ENCODE measurements at regions not wholly inside any gene's neighbourhood (a gene's known extent, or its start where the extent isn't known, plus 50 kb on each side); places are given as distances from the start of the nearest gene placed in this dataset.

- H3K9me3 ChIP-seq, result no peaks in the 10 kb centered on the region
- 77 to 80% methylated on average over 4 of the region's 4 CpGs for WGBS, 2 donors
- no peak for DNase-seq
- no peaks in the 10 kb centered on the region for H3K27me3 ChIP-seq
- H3K27ac ChIP-seq, result no peak overlapping the region
- peaks cover 0 to 17% (median 8%) of the 10 kb centered on the region in 4 donors for H3K4me1 ChIP-seq
- TF ChIP-seq POLR2A (IDR thresholded peaks at IDR 0.05) (no peak), POLR2AphosphoS5 (IDR thresholded peaks at IDR 0.05) (no peak), EP300 (IDR thresholded peaks at IDR 0.05) (no peak)
- TF ChIP-seq, protein P1, sequence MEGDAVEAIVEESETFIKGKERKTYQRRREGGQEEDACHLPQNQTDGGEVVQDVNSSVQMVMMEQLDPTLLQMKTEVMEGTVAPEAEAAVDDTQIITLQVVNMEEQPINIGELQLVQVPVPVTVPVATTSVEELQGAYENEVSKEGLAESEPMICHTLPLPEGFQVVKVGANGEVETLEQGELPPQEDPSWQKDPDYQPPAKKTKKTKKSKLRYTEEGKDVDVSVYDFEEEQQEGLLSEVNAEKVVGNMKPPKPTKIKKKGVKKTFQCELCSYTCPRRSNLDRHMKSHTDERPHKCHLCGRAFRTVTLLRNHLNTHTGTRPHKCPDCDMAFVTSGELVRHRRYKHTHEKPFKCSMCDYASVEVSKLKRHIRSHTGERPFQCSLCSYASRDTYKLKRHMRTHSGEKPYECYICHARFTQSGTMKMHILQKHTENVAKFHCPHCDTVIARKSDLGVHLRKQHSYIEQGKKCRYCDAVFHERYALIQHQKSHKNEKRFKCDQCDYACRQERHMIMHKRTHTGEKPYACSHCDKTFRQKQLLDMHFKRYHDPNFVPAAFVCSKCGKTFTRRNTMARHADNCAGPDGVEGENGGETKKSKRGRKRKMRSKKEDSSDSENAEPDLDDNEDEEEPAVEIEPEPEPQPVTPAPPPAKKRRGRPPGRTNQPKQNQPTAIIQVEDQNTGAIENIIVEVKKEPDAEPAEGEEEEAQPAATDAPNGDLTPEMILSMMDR (IDR thresholded peaks at IDR 0.05), result no peak
- intact Hi-C loops (cut with DNase I), result loop anchor here (10.0 kb wide), 1 partner anchor 1051 kb away; no protein-coding TSS in a partner anchor
- no peak overlapping the region for H3K4me3 ChIP-seq
- no peaks in the 10 kb centered on the region for H3K36me3 ChIP-seq
These were observed 426.4 kb upstream of the MTPN start for GRCh38 chr7:136403591-136403990.

- Histone ChIP-seq H3K27ac (no peak overlapping the region), H3K4me3 (no peak overlapping the region), H3K9me3 (no peaks in the 10 kb centered on the region), H3K4me1 (peaks cover 0 to 15% (median 5%) of the 10 kb centered on the region in 4 donors), H3K27me3 (no peaks in the 10 kb centered on the region), H3K36me3 (no peaks in the 10 kb centered on the region)
- no peak for DNase-seq
- no peak for TF ChIP-seq EP300 (IDR thresholded peaks at IDR 0.05)
- no peak for TF ChIP-seq POLR2A (IDR thresholded peaks at IDR 0.05)
- no peak for TF ChIP-seq POLR2AphosphoS5 (IDR thresholded peaks at IDR 0.05)
- TF ChIP-seq, protein P1 (IDR thresholded peaks at IDR 0.05), result no peak
- WGBS, 2 donors, result 62 to 80% methylated on average over 5 of the region's 5 CpGs
- intact Hi-C loops (cut with DNase I), result loop anchor here (10.0 kb wide), 1 partner anchor 1054 kb away; no protein-coding TSS in a partner anchor
These were observed 423.7 kb upstream of the MTPN start for GRCh38 chr7:136400877-136401276.

DNA sequence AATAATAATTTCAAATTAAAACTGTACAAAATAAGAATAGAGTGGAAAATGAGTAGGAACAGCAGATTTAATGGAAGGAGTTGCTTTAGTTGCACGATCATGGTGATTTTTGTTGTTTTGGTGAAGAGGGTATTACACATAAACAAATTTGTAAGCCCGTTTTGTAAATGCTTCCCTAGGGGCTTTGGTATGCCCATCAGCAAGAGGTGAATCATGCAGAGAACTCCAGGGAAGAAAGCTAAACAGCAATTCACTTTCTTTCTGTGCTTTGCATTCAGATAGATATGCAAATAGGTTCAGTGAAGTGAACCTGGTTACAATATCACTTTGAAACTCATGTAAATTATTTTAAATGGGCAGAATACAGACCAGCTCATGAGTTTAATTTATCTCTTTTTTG lies 422.2 kb upstream of the MTPN start:
- H3K4me1 ChIP-seq, result peaks cover 0 to 4% (median 2%) of the 10 kb centered on the region in 4 donors
- no peak overlapping the region for H3K4me3 ChIP-seq
- DNase-seq, result no peak
- no peaks in the 10 kb centered on the region for H3K36me3 ChIP-seq
- 45 to 49% methylated on average over 2 of the region's 2 CpGs for WGBS, 2 donors
- no peak overlapping the region for H3K27ac ChIP-seq
- intact Hi-C loops (cut with DNase I), result no loop called here
- no peaks in the 10 kb centered on the region for H3K9me3 ChIP-seq
- TF ChIP-seq, protein P1 (IDR thresholded peaks at IDR 0.05), result no peak
- TF ChIP-seq POLR2AphosphoS5 (IDR thresholded peaks at IDR 0.05) (no peak), POLR2A (IDR thresholded peaks at IDR 0.05) (no peak), EP300 (IDR thresholded peaks at IDR 0.05) (no peak)
- no peaks in the 10 kb centered on the region for H3K27me3 ChIP-seq

GRCh38 chr7:136392856-136393255 lies 415.7 kb upstream of the MTPN start:
- H3K4me3 ChIP-seq, result no peak overlapping the region
- no peak for DNase-seq
- intact Hi-C loops (cut with DNase I), result no loop called here
- no peaks in the 10 kb centered on the region for H3K4me1 ChIP-seq
- no peaks in the 10 kb centered on the region for H3K36me3 ChIP-seq
- no peaks in the 10 kb centered on the region for H3K9me3 ChIP-seq
- 93% methylated on average over 2 of the region's 2 CpGs for WGBS, 2 donors
- H3K27ac ChIP-seq, result no peak overlapping the region
- TF ChIP-seq POLR2AphosphoS5 (IDR thresholded peaks at IDR 0.05) (no peak), POLR2A (IDR thresholded peaks at IDR 0.05) (no peak), EP300 (IDR thresholded peaks at IDR 0.05) (no peak)
- TF ChIP-seq, protein P1 (IDR thresholded peaks at IDR 0.05), result no peak
- H3K27me3 ChIP-seq, result no peaks in the 10 kb centered on the region

DNA sequence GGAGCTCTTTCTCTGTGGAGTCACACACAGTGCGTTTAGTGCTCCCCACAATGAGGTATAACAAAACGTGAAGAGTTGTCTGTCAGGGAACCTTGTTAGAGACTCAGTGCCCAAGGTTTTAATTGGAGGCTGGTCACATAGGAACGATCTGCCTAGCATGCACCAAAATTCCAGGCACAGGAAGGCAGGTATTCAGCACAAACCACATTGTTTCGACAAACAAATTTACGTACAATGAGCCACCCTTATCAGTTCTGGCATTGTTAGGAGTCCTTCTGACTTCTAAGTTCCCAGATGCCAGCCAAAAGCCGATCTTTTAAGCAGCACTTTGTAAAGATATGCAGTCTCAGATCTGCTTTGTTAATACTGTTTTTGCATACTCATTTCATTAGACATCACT lies 414.2 kb upstream of the MTPN start:
- no peaks in the 10 kb centered on the region for H3K36me3 ChIP-seq
- no peak overlapping the region for H3K4me3 ChIP-seq
- TF ChIP-seq POLR2A (IDR thresholded peaks at IDR 0.05) (no peak), EP300 (IDR thresholded peaks at IDR 0.05) (no peak), POLR2AphosphoS5 (IDR thresholded peaks at IDR 0.05) (no peak)
- no peak overlapping the region for H3K27ac ChIP-seq
- 65 to 67% methylated on average over 6 of the region's 6 CpGs for WGBS, 2 donors
- intact Hi-C loops (cut with DNase I), result no loop called here
- no peaks in the 10 kb centered on the region for H3K27me3 ChIP-seq
- H3K9me3 ChIP-seq, result no peaks in the 10 kb centered on the region
- DNase-seq, result no peak
- H3K4me1 ChIP-seq, result no peaks in the 10 kb centered on the region

Measured in sigmoid colon (tissue), 6 donors.